B cell (primary cell): ENCODE measurements at regions not wholly inside any gene's neighbourhood (a gene's known extent, or its start where the extent isn't known, plus 50 kb on each side); places are given as distances from the start of the nearest gene placed in this dataset.

Source experiments
- ATAC-seq: fragments of 200-7000 bp; cut with Tn5 transposase; one replicate; pipeline ENCODE4 v1.10.0; 2021; ENCODE audit warnings: low read depth, mild to moderate bottlenecking, moderate number of reproducible peaks, moderate library complexity
- CTCF ChIA-PET: fragments of 350-600 bp; sonication (Branson Sonifier 250); formaldehyde crosslinking; loops from one replicate; lab custom pipeline; 2021; ENCODE audit warnings: antibody characterized with exemption, inconsistent platforms; lab: Charles Lee
- POLR2A ChIA-PET: fragments of 350-600 bp; sonication (Branson Sonifier 250); formaldehyde crosslinking; loops from one replicate; lab custom pipeline; 2021; ENCODE audit warnings: antibody characterized with exemption; lab: Charles Lee
- DNase-seq: peaks from one replicate; pipeline ENCODE4 v3.0.0; 2013
- H2AFZ ChIP-seq: 2 replicates; pipeline ENCODE4 v1.6.1; 2012; ENCODE audit warnings: mild to moderate bottlenecking, low read depth, low read length; ENCODE audit not compliant: insufficient read depth, poor library complexity, severe bottlenecking
- H3K27ac ChIP-seq, 2 donors: 1 replicate in 1 of 2; 2 replicates in 1 of 2; pipeline ENCODE4 v1.5.1; 2012 to 2013; ENCODE audit warnings: low read length in 2 of 2, mild to moderate bottlenecking in 2 of 2, moderate library complexity in 1 of 2
- H3K27me3 ChIP-seq, 4 experiments: fragments of 200-600 bp in 1 of 4; sonication (generic) in 1 of 4; replicated peaks in 1 of 4; 1 replicate in 2 of 4; 2 replicates in 2 of 4; pipeline versions ENCODE4 v1.6.1 to v1.7.0; 2013 to 2016; ENCODE audit warnings: low read length in 3 of 4, mild to moderate bottlenecking in 2 of 4, mixed read lengths in 1 of 4, moderate library complexity in 1 of 4; ENCODE audit not compliant: insufficient read depth in 4 of 4, control insufficient read depth in 3 of 4; ENCODE audit errors: control extremely low read depth in 1 of 4
- H3K36me3 ChIP-seq, 2 experiments: replicated peaks in 1 of 2; 1 replicate in 1 of 2; 2 replicates in 1 of 2; pipeline versions ENCODE4 v1.6.1 to v1.7.1; 2013; ENCODE audit warnings: low read length in 1 of 2; ENCODE audit not compliant: insufficient read depth in 2 of 2, control insufficient read depth in 1 of 2; ENCODE audit errors: control extremely low read depth in 1 of 2, extremely low read depth in 1 of 2
- H3K4me1 ChIP-seq, 2 donors: fragments of 200-600 bp in 1 of 2; sonication (generic) in 1 of 2; 1 replicate in 1 of 2; 2 replicates in 1 of 2; pipeline versions ENCODE4 v1.5.1 to v1.6.1; 2013 to 2017; ENCODE audit warnings: low read length in 2 of 2; ENCODE audit not compliant: control insufficient read depth in 2 of 2, insufficient read depth in 2 of 2
- H3K4me2 ChIP-seq: replicated peaks from 2 replicates; pipeline ENCODE3; 2012; ENCODE audit warnings: mild to moderate bottlenecking, low read depth, low read length; ENCODE audit not compliant: poor library complexity, severe bottlenecking
- H3K4me3 ChIP-seq, 5 experiments: fragments of 200-600 bp in 1 of 5; sonication (generic) in 1 of 5; 1 replicate in 3 of 5; 2 replicates in 2 of 5; pipeline versions ENCODE4 v1.5.1 to v1.7.0; 2011 to 2016; ENCODE audit warnings: low read length in 4 of 5, mild to moderate bottlenecking in 4 of 5, low read depth in 2 of 5, control low read depth in 1 of 5, moderate library complexity in 1 of 5; ENCODE audit not compliant: insufficient read depth in 1 of 5; ENCODE audit errors: control extremely low read depth in 1 of 5, extremely low read depth in 1 of 5
- H3K79me2 ChIP-seq: fragments of 200-600 bp; sonication (generic); one replicate; pipeline ENCODE4 v1.6.0; 2016; ENCODE audit warnings: low read length; ENCODE audit not compliant: control insufficient read depth, insufficient read depth
- H3K9ac ChIP-seq: fragments of 200-600 bp; sonication (generic); 2 replicates; pipeline ENCODE4 v1.6.1; 2017; ENCODE audit warnings: mild to moderate bottlenecking, low read length, moderate library complexity
- H3K9me3 ChIP-seq, 3 donors: one replicate each; pipeline versions ENCODE4 v1.6.1 to v1.7.1; 2013; ENCODE audit warnings: low read length in 2 of 3; ENCODE audit not compliant: control insufficient read depth in 2 of 3, insufficient read depth in 1 of 3; ENCODE audit errors: control extremely low read depth in 1 of 3
- H4K20me1 ChIP-seq: 2 replicates; pipeline ENCODE4 v1.6.0; 2012; ENCODE audit warnings: mild to moderate bottlenecking, low read length; ENCODE audit not compliant: insufficient read depth, control insufficient read depth, poor library complexity, severe bottlenecking
- H3K27ac Mint-ChIP-seq: one replicate; pipeline ENCODE4 v1.8.0; 2021; ENCODE audit warnings: mixed read lengths
- H3K27me3 Mint-ChIP-seq: one replicate; pipeline ENCODE4 v1.8.0; 2021; ENCODE audit warnings: mixed read lengths
- H3K4me1 Mint-ChIP-seq: one replicate; pipeline ENCODE4 v1.8.0; 2021; ENCODE audit warnings: mixed read lengths
- H3K4me3 Mint-ChIP-seq: one replicate; pipeline ENCODE4 v1.8.0; 2021; ENCODE audit warnings: mixed read lengths
- H3K9me3 Mint-ChIP-seq: one replicate; pipeline ENCODE4 v1.8.0; 2022; ENCODE audit warnings: mixed read lengths; ENCODE audit not compliant: insufficient read depth
- CTCF ChIP-seq: fragments of 200-600 bp; IDR thresholded peaks from one replicate; pipeline ENCODE4 v1.8.0; 2022; ENCODE audit warnings: antibody characterized with exemption, mild to moderate bottlenecking
- EZH2 ChIP-seq: IDR thresholded peaks from 2 replicates; pipeline ENCODE4 v1.6.1; 2012; ENCODE audit warnings: borderline replicate concordance, low read depth, mild to moderate bottlenecking, moderate library complexity, low read length; ENCODE audit not compliant: insufficient read depth, poor library complexity, severe bottlenecking
- WGBS: methylation state at CpG from one replicate; pipeline ENCODE4 v1.1.5; 2013; ENCODE audit warnings: missing lambda C conversion rate; ENCODE audit not compliant: insufficient coverage; 5-methylcytosine and 5-hydroxymethylcytosine counted together
- intact Hi-C: fragments of 100-400 bp; cut with micrococcal nuclease; formaldehyde crosslinking; loops from one replicate; pipeline ENCODE4 v1.10.0; 2022

GRCh38 chr11:87974797-87975196, 200.4 kb downstream of the RAB38 start:
- POLR2A ChIA-PET = no interaction called here
- intact Hi-C loops = no loop called here
- no peak overlapping the region for H3K4me2 ChIP-seq
- Mint-ChIP-seq H3K4me3 (no peak overlapping the region), H3K9me3 (no peaks in the 10 kb centered on the region), H3K4me1 (no peaks in the 10 kb centered on the region), H3K27me3 (no peaks in the 10 kb centered on the region), H3K27ac (no peak overlapping the region)
- H3K27me3 ChIP-seq = no peaks in the 10 kb centered on the region
- DNase-seq (no peak), ATAC-seq (no peak)
- no peaks in the 10 kb centered on the region for H4K20me1 ChIP-seq
- CTCF ChIA-PET = no interaction called here
- no peak overlapping the region for H3K27ac ChIP-seq
- H3K9me3 ChIP-seq = no peaks in the 10 kb centered on the region
- TF ChIP-seq EZH2 = no peak
- TF ChIP-seq CTCF = no peak
- H3K9ac ChIP-seq = no peak overlapping the region
- no peak overlapping the region for H2AFZ ChIP-seq
- H3K4me3 ChIP-seq = no peak overlapping the region
- H3K36me3 ChIP-seq = no peaks in the 10 kb centered on the region
- no peaks in the 10 kb centered on the region for H3K79me2 ChIP-seq
- 90% methylated on average over 2 of the region's 3 CpGs for WGBS
- no peaks in the 10 kb centered on the region for H3K4me1 ChIP-seq

- Histone ChIP-seq H3K4me3 (no peak overlapping the region), H3K27ac (no peak overlapping the region), H2AFZ (no peak overlapping the region), H3K79me2 (no peaks in the 10 kb centered on the region), H3K9ac (no peak overlapping the region), H3K27me3 (no peaks in the 10 kb centered on the region), H4K20me1 (no peaks in the 10 kb centered on the region), H3K9me3 (no peaks in the 10 kb centered on the region), H3K4me2 (no peak overlapping the region), H3K4me1 (no peaks in the 10 kb centered on the region), H3K36me3 (no peaks in the 10 kb centered on the region)
- Mint-ChIP-seq H3K27ac (no peak overlapping the region), H3K4me1 (no peaks in the 10 kb centered on the region), H3K27me3 (no peaks in the 10 kb centered on the region), H3K9me3 (no peaks in the 10 kb centered on the region), H3K4me3 (no peak overlapping the region)
- intact Hi-C loops = no loop called here
- DNase-seq = no peak
- no CpG with 5 or more reads among the region's 4 CpGs for WGBS
- no peak for ATAC-seq
- POLR2A ChIA-PET = no interaction called here
- no peak for TF ChIP-seq EZH2
- no peak for TF ChIP-seq CTCF
- CTCF ChIA-PET = no interaction called here
These were observed 203.1 kb downstream of the RAB38 start for GRCh38 chr11:87972133-87972532.
